ENCODE measurements at regions not wholly inside any gene's neighbourhood (a gene's known extent, or its start where the extent isn't known, plus 50 kb on each side); places are given as distances from the start of the nearest gene placed in this dataset.
"Not testable (repeated sequence)": the region's sequence is repeated elsewhere in the genome, so short reads cannot be mapped to it uniquely, and the experiment has no call there.

DNA sequence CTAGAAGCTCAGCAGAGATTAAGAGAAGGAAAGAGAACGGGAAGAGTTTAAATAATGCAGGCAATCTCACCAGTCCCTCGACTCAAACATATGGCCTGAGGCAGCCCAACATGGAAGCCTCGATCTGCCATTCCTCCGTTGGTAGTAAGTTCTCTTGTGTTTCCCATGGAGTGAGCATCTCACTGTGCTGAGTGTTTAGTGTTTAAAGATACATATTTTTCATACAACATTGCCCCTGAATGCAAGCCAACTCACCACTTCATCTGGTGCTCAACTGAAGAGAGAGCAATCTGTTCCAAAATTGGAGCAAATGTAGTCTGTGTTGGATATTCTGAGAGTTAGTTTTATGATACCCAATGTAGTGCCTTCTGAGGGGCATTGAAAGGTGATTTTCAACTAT, 171.5 kb upstream of the ATP10B start:
- Histone ChIP-seq H4K20me1 (ENCODE audit: insufficient read depth, low read depth, low read length) (no peaks in the 10 kb centered on the region), H3K27ac (ENCODE audit: low read length) (no peak overlapping the region), H3K79me2 (ENCODE audit: low read length) (no peaks in the 10 kb centered on the region), H2AFZ (ENCODE audit: low read length) (no peak overlapping the region), H3K9me3 (ENCODE audit: low read length) (no peaks in the 10 kb centered on the region), H3K4me1 (ENCODE audit: low read length) (no peaks in the 10 kb centered on the region), H3K27me3 (ENCODE audit: low read length) (no peaks in the 10 kb centered on the region), H3K36me3 (ENCODE audit: insufficient read depth, low read length) (no peaks in the 10 kb centered on the region), H3K9me2 (replicated peaks; ENCODE audit: insufficient read depth, low read length) (no peaks in the 10 kb centered on the region; the same call in 1 of the 2 replicates), H3K9ac (ENCODE audit: low read length) (no peak overlapping the region), H3K4me3 (ENCODE audit: low read length) (no peak overlapping the region), H3K4me2 (ENCODE audit: low read depth, low read length, poor library complexity, severe bottlenecking) (no peak overlapping the region)
- no peak for DNase-seq

DNA sequence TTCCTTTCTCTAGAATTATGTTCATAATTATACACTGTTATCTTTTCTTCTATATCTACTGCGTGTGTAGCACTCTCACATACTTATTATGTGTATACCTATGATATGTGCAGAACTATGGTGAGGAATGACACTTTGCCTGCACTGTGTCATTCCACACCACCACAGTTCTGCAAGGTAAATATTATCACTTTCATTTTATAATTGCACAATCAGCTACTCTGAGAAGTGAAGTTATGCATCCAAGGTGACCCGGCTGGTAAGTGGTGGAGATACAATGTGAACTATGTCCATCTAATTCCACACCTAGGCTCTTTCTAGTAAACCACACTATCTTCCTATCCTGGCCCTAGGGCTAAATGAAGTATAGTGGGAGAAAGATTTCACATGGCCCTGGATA, 170.1 kb upstream of the ATP10B start:
- Histone ChIP-seq H3K79me2 (ENCODE audit: low read length) (no peaks in the 10 kb centered on the region), H3K9me2 (replicated peaks; ENCODE audit: insufficient read depth, low read length) (no peaks in the 10 kb centered on the region; the same call in 1 of the 2 replicates)

DNA sequence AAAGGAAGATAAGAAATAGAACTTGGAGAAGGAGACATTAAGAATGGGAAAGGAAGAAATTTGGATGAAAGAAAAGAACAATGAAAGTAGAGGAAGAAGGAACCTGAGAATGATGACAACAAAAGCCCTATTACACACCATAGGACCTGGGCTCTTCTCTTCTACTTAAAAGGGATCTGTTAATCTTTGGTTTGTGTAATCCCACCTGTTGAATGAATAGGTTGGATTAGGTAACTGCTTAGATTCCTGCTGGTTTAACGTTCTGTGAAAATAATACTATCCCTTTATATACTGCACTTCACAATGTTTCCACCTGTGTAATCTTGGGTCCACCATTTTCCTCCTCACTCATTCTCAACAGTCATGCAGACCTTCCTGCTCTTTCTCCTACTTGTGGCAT, 157.8 kb upstream of the ATP10B start:
- no peaks in the 10 kb centered on the region for H4K20me1 ChIP-seq (ENCODE audit: insufficient read depth, low read depth, low read length)
- no peak overlapping the region for H3K4me2 ChIP-seq (ENCODE audit: low read depth, low read length, poor library complexity, severe bottlenecking)
- no peaks in the 10 kb centered on the region for H3K36me3 ChIP-seq (ENCODE audit: insufficient read depth, low read length)
- DNase-seq = no peak
- H3K9me2 ChIP-seq (replicated peaks; ENCODE audit: insufficient read depth, low read length) = no peaks in the 10 kb centered on the region
- H3K27me3 ChIP-seq (ENCODE audit: low read length) = no peaks in the 10 kb centered on the region
- no peak overlapping the region for H2AFZ ChIP-seq (ENCODE audit: low read length)
- no peak overlapping the region for H3K27ac ChIP-seq (ENCODE audit: low read length)
- no peak overlapping the region for H3K4me3 ChIP-seq (ENCODE audit: low read length)
- H3K9ac ChIP-seq (ENCODE audit: low read length) = no peak overlapping the region
- H3K4me1 ChIP-seq (ENCODE audit: low read length) = no peaks in the 10 kb centered on the region
- no peaks in the 10 kb centered on the region; the same call in 1 of the 2 replicates for H3K9me3 ChIP-seq (ENCODE audit: low read length)
- H3K79me2 ChIP-seq (ENCODE audit: low read length) = no peaks in the 10 kb centered on the region

More for the DNA sequence above, 170.1 kb upstream of the ATP10B start:
- Histone ChIP-seq H3K4me3 (ENCODE audit: low read length) (no peak overlapping the region), H3K27me3 (ENCODE audit: low read length) (no peaks in the 10 kb centered on the region), H3K9me3 (ENCODE audit: low read length) (no peaks in the 10 kb centered on the region), H3K4me2 (ENCODE audit: low read depth, low read length, poor library complexity, severe bottlenecking) (no peak overlapping the region), H2AFZ (ENCODE audit: low read length) (no peak overlapping the region), H3K9ac (ENCODE audit: low read length) (no peak overlapping the region), H3K36me3 (ENCODE audit: insufficient read depth, low read length) (no peaks in the 10 kb centered on the region), H3K27ac (ENCODE audit: low read length) (no peak overlapping the region), H3K4me1 (ENCODE audit: low read length) (no peaks in the 10 kb centered on the region), H4K20me1 (ENCODE audit: insufficient read depth, low read depth, low read length) (no peaks in the 10 kb centered on the region)
- no peak for DNase-seq

DNA sequence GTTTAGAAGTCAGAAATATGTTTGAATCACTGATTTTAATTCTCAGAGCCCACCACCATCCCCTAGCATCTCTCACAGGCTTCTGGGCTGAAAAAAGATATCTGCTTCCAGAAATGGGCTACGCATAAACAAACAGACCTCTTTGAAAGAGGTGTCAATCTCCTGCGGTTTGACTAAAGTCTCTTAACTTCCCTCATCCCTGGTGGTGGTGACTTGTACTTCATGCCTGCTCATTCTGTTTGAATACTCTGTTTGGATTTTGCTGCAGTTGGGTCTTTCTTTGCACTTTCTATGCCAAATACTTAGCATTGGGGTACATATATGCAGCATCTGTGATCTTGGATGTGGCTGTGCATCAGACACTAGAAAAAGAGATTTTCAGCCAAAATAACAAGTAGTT, 157.2 kb upstream of the ATP10B start:
- Histone ChIP-seq H3K27ac (ENCODE audit: low read length) (no peak overlapping the region), H3K4me2 (ENCODE audit: low read depth, low read length, poor library complexity, severe bottlenecking) (no peak overlapping the region), H3K9me3 (ENCODE audit: low read length) (no peaks in the 10 kb centered on the region; the same call in 1 of the 2 replicates), H3K9ac (ENCODE audit: low read length) (no peak overlapping the region), H2AFZ (ENCODE audit: low read length) (no peak overlapping the region), H3K4me3 (ENCODE audit: low read length) (no peak overlapping the region), H4K20me1 (ENCODE audit: insufficient read depth, low read depth, low read length) (no peaks in the 10 kb centered on the region), H3K4me1 (ENCODE audit: low read length) (no peaks in the 10 kb centered on the region), H3K27me3 (ENCODE audit: low read length) (no peaks in the 10 kb centered on the region), H3K79me2 (ENCODE audit: low read length) (no peaks in the 10 kb centered on the region), H3K36me3 (ENCODE audit: insufficient read depth, low read length) (no peaks in the 10 kb centered on the region), H3K9me2 (replicated peaks; ENCODE audit: insufficient read depth, low read length) (no peaks in the 10 kb centered on the region)
- no peak for DNase-seq

DNA sequence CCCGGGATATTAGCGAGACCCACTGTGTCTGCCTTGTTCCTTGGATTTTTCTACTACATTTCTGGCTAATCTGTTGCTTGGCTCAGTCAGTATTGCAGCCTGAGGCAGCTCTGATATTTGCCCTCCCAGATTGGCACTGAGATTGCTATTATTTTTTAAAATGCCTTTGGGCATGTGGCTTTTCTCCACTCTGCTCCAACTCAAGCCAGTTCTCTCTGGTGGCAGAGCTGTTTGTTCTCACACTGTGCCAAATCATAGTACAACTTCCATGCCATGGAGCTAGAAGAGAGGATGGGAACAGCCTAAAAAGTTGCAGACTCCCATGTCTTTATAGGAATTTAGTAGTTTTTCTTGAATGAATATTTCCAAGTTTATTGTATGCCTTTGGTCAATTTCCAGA, 155.9 kb upstream of the ATP10B start:
- Histone ChIP-seq H2AFZ (ENCODE audit: low read length) (no peak overlapping the region), H3K79me2 (ENCODE audit: low read length) (no peaks in the 10 kb centered on the region), H3K27me3 (ENCODE audit: low read length) (no peaks in the 10 kb centered on the region), H3K4me2 (ENCODE audit: low read depth, low read length, poor library complexity, severe bottlenecking) (no peak overlapping the region), H4K20me1 (ENCODE audit: insufficient read depth, low read depth, low read length) (no peaks in the 10 kb centered on the region), H3K9me3 (ENCODE audit: low read length) (no peaks in the 10 kb centered on the region; the same call in 1 of the 2 replicates), H3K9ac (ENCODE audit: low read length) (no peak overlapping the region), H3K4me1 (ENCODE audit: low read length) (no peaks in the 10 kb centered on the region), H3K4me3 (ENCODE audit: low read length) (no peak overlapping the region), H3K36me3 (ENCODE audit: insufficient read depth, low read length) (no peaks in the 10 kb centered on the region), H3K9me2 (replicated peaks; ENCODE audit: insufficient read depth, low read length) (no peaks in the 10 kb centered on the region), H3K27ac (ENCODE audit: low read length) (no peak overlapping the region)
- no peak for DNase-seq

DNA sequence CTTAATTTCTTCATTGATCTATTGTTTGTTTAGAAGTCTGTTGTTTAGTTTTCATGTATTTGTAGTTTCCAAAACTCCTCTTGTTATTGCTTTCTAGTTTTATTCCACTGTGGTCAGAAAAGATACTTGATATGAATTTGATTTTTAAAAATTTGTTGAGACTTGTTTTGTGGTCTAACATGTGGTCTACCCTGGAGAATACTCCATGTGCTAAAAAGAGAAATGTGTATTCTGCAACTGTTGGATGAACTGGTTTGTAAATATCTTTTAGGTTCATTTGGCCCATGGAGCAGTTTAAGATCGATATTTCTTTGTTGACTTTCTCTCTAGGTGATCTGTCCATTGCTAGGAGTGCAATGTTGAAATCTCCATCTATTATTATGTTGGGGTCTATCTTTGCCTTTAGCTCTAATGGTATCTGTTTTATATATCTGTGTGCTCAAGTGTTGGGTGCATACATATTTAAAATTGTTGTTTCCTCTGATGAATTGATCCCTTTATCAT, 150.6 kb upstream of the ATP10B start:
- no peak overlapping the region for H2AFZ ChIP-seq (ENCODE audit: low read length)
- H3K4me1 ChIP-seq (ENCODE audit: low read length) = no peaks in the 10 kb centered on the region
- H3K4me3 ChIP-seq (ENCODE audit: low read length) = no peak overlapping the region
- H3K27ac ChIP-seq (ENCODE audit: low read length) = no peak overlapping the region
- no peaks in the 10 kb centered on the region for H4K20me1 ChIP-seq (ENCODE audit: insufficient read depth, low read depth, low read length)
- H3K36me3 ChIP-seq (ENCODE audit: insufficient read depth, low read length) = no peaks in the 10 kb centered on the region
- H3K79me2 ChIP-seq (ENCODE audit: low read length) = no peaks in the 10 kb centered on the region
- H3K9me2 ChIP-seq (replicated peaks; ENCODE audit: insufficient read depth, low read length) = no peaks in the 10 kb centered on the region
- no peaks in the 10 kb centered on the region for H3K27me3 ChIP-seq (ENCODE audit: low read length)
- no peak overlapping the region for H3K9ac ChIP-seq (ENCODE audit: low read length)
- DNase-seq = no peak
- no peak overlapping the region for H3K4me2 ChIP-seq (ENCODE audit: low read depth, low read length, poor library complexity, severe bottlenecking)
- H3K9me3 ChIP-seq (ENCODE audit: low read length) = no peaks in the 10 kb centered on the region; the same call in 1 of the 2 replicates

DNA sequence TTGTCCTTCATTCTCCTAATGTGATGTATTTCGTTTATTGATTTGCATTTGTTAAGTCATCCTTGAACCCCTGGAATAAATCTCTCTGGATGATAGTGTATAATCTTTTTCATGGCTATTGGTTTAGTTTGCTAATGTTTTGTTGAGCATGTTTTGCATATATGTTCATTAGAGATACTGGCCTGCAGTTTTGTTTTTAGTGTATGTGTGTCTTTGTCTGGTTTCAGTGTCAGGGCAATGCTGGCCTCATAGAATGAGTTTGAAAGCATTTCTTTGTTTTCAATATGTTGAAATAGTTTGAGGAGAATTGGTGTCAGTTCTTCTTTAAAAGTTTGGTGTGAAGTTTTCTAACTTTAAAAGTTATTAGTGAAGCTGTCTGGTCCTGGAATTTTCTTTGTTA, 149.6 kb upstream of the ATP10B start:
- Histone ChIP-seq H2AFZ (ENCODE audit: low read length) (no peak overlapping the region), H4K20me1 (ENCODE audit: insufficient read depth, low read depth, low read length) (no peaks in the 10 kb centered on the region), H3K36me3 (ENCODE audit: insufficient read depth, low read length) (no peaks in the 10 kb centered on the region), H3K4me2 (ENCODE audit: low read depth, low read length, poor library complexity, severe bottlenecking) (no peak overlapping the region), H3K27ac (ENCODE audit: low read length) (no peak overlapping the region), H3K4me1 (ENCODE audit: low read length) (no peaks in the 10 kb centered on the region), H3K9me3 (ENCODE audit: low read length) (no peaks in the 10 kb centered on the region; the same call in 1 of the 2 replicates), H3K4me3 (ENCODE audit: low read length) (no peak overlapping the region), H3K9me2 (replicated peaks; ENCODE audit: insufficient read depth, low read length) (no peaks in the 10 kb centered on the region), H3K9ac (ENCODE audit: low read length) (no peak overlapping the region), H3K27me3 (ENCODE audit: low read length) (no peaks in the 10 kb centered on the region), H3K79me2 (ENCODE audit: low read length) (no peaks in the 10 kb centered on the region)
- no peak for DNase-seq

DNA sequence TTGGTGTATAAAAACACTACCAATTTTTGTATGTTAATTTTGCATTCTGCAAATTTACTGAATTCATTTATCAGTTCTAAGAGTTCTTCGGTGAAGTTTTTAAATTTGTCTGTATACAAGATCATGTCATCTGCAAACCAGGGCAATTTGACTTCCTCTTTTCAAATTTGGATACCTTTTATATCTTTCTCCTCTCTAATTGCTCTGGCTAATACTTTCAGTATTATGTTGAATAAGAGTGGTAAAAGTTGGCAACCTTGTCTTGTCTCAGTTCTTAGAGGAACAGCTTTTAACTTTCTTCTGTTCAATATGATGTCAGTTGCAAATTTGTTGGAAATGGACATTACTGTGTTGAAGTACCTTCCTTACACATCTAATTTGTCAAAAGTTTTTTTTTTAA, 149.1 kb upstream of the ATP10B start:
- H3K4me3 ChIP-seq (ENCODE audit: low read length); H3K4me1 ChIP-seq (ENCODE audit: low read length); H3K27me3 ChIP-seq (ENCODE audit: low read length); H3K27ac ChIP-seq (ENCODE audit: low read length); H2AFZ ChIP-seq (ENCODE audit: low read length); H3K79me2 ChIP-seq (ENCODE audit: low read length); H3K4me2 ChIP-seq (ENCODE audit: low read depth, low read length, poor library complexity, severe bottlenecking); H4K20me1 ChIP-seq (ENCODE audit: insufficient read depth, low read depth, low read length); H3K9me2 ChIP-seq (replicated peaks; ENCODE audit: insufficient read depth, low read length); H3K9ac ChIP-seq (ENCODE audit: low read length); DNase-seq; H3K9me3 ChIP-seq (ENCODE audit: low read length); H3K36me3 ChIP-seq (ENCODE audit: insufficient read depth, low read length): not testable (repeated sequence)

DNA sequence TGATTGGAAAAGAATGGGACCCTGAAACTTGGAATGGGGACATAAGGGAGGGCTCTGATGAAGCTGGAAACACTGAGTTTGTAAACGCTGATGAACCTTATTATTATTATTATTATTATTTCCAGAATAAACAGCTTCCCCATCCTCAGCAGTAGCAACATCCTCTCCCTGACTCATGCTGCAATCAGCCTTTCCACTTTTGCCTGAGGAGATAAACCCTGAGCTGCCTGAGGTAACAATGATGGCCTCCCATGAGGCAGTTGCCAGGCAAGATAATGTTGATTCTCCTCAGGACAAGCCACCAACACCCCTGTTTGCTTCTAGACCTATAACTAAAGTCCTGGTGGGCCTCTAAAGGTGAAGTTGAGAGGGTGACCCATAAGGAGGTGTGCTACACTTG, 139.2 kb upstream of the ATP10B start:
- Histone ChIP-seq H3K27ac (ENCODE audit: low read length) (no peak overlapping the region), H3K9me3 (ENCODE audit: low read length) (no peaks in the 10 kb centered on the region), H3K4me1 (ENCODE audit: low read length) (no peaks in the 10 kb centered on the region), H3K36me3 (ENCODE audit: insufficient read depth, low read length) (no peaks in the 10 kb centered on the region), H3K79me2 (ENCODE audit: low read length) (no peaks in the 10 kb centered on the region), H3K9ac (ENCODE audit: low read length) (no peak overlapping the region), H2AFZ (ENCODE audit: low read length) (no peak overlapping the region), H4K20me1 (ENCODE audit: insufficient read depth, low read depth, low read length) (no peaks in the 10 kb centered on the region), H3K4me2 (ENCODE audit: low read depth, low read length, poor library complexity, severe bottlenecking) (no peak overlapping the region), H3K9me2 (replicated peaks; ENCODE audit: insufficient read depth, low read length) (no peaks in the 10 kb centered on the region; the same call in 1 of the 2 replicates), H3K4me3 (ENCODE audit: low read length) (no peak overlapping the region), H3K27me3 (ENCODE audit: low read length) (no peaks in the 10 kb centered on the region)
- no peak for DNase-seq

All from Karpas-422 (cell line).